MM.1S (cell line): ENCODE measurements at regions not wholly inside any gene's neighbourhood (a gene's known extent, or its start where the extent isn't known, plus 50 kb on each side); places are given as distances from the start of the nearest gene placed in this dataset.

Source experiments
- DNase-seq: peaks from one replicate; pipeline ENCODE4 v3.0.0-alpha.2; 2015
- H2AFZ ChIP-seq: fragments of 300-600 bp; sonication (generic); 2 replicates; pipeline ENCODE4 v1.6.0; 2016; ENCODE audit warnings: antibody characterized with exemption, low read length
- H3F3A ChIP-seq: fragments of 300-600 bp; sonication (generic); 2 replicates; pipeline ENCODE4 v1.6.1; 2016; ENCODE audit warnings: mild to moderate bottlenecking, antibody characterized with exemption, low read length, moderate library complexity, mixed read lengths; ENCODE audit not compliant: insufficient read depth
- H3K27ac ChIP-seq: fragments of 300-600 bp; sonication (generic); 2 replicates; pipeline ENCODE4 v1.5.1; 2016; ENCODE audit warnings: mild to moderate bottlenecking, low read length
- H3K27me3 ChIP-seq: fragments of 300-600 bp; sonication (generic); replicated peaks from 2 replicates; pipeline ENCODE4 v1.6.0; 2016; ENCODE audit warnings: low read length; ENCODE audit not compliant: insufficient read depth
- H3K36me3 ChIP-seq: fragments of 300-600 bp; sonication (generic); replicated peaks from 2 replicates; pipeline ENCODE4 v1.6.1; 2016; ENCODE audit warnings: mild to moderate bottlenecking, low read length, mixed read lengths; ENCODE audit not compliant: insufficient read depth
- H3K4me1 ChIP-seq: fragments of 300-600 bp; sonication (generic); 2 replicates; pipeline ENCODE4 v1.6.1; 2016; ENCODE audit warnings: low read length, mixed read lengths
- H3K4me2 ChIP-seq: fragments of 300-600 bp; sonication (generic); 2 replicates; pipeline ENCODE4 v1.6.0; 2016; ENCODE audit warnings: low read depth, low read length
- H3K4me3 ChIP-seq: fragments of 300-600 bp; sonication (generic); 2 replicates; pipeline ENCODE4 v1.5.1; 2016; ENCODE audit warnings: low read length, mixed read lengths
- H3K79me2 ChIP-seq: fragments of 300-600 bp; sonication (generic); 2 replicates; pipeline ENCODE4 v1.6.1; 2016; ENCODE audit warnings: mixed run types, low read length, mixed read lengths
- H3K9ac ChIP-seq: fragments of 300-600 bp; sonication (generic); 2 replicates; pipeline ENCODE4 v1.6.1; 2016; ENCODE audit warnings: low read length, mixed read lengths
- H3K9me2 ChIP-seq: fragments of 300-600 bp; sonication (generic); replicated peaks from 2 replicates; pipeline ENCODE4 v1.6.1; 2016; ENCODE audit warnings: mild to moderate bottlenecking, low read length, mixed read lengths; ENCODE audit not compliant: insufficient read depth
- H3K9me3 ChIP-seq: fragments of 300-600 bp; sonication (generic); replicated peaks from 2 replicates; pipeline ENCODE4 v1.6.1; 2016; ENCODE audit warnings: mild to moderate bottlenecking, low read length, mixed read lengths; ENCODE audit not compliant: insufficient read depth
- H4K20me1 ChIP-seq: fragments of 300-600 bp; sonication (generic); 2 replicates; pipeline ENCODE4 v1.6.1; 2016; ENCODE audit warnings: mild to moderate bottlenecking, low read length, moderate library complexity, mixed read lengths; ENCODE audit not compliant: insufficient read depth
- CTCF ChIP-seq: fragments of 300-600 bp; sonication (generic); IDR thresholded peaks from 2 replicates; pipeline ENCODE4 v1.5.1; 2016; ENCODE audit warnings: antibody characterized with exemption, low read length, mixed read lengths
- EZH2 ChIP-seq: fragments of 300-600 bp; sonication (generic); optimal IDR thresholded peaks from 2 replicates; pipeline ENCODE3; 2017; ENCODE audit warnings: low read depth, mild to moderate bottlenecking, antibody characterized with exemption, low read length, mixed read lengths
- EZH2phosphoT487 ChIP-seq: fragments of 300-600 bp; sonication (generic); IDR thresholded peaks from 2 replicates; pipeline ENCODE4 v1.6.1; 2018; ENCODE audit warnings: antibody characterized with exemption, low read length

DNA sequence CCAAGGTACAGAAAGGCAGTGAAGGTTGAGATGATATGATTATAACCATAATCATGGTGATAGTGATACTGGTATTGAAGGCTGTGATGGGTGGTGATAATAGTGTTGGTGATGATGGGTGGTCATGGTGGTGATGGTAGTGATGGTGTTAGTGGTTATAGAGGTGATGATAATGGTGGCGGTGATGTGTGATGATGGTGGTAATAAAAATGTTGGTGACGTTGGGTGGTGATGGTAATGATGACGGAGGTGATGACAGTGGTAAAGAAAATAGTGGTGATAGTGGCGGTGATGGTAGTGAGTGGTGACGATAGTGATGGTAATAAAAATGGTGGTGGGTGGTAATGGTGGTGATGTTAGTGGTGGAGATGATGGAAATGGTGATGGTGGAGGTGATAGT lies 65.1 kb upstream of the KDM8 start:
- Histone ChIP-seq H3K79me2 (no peaks in the 10 kb centered on the region), H3K9me2 (no peaks in the 10 kb centered on the region), H3F3A (no peaks in the 10 kb centered on the region), H3K36me3 (no peaks in the 10 kb centered on the region), H3K9me3 (no peaks in the 10 kb centered on the region), H3K4me1 (no peaks in the 10 kb centered on the region), H4K20me1 (no peaks in the 10 kb centered on the region), H3K4me2 (no peak overlapping the region), H3K27me3 (no peaks in the 10 kb centered on the region), H3K9ac (no peak overlapping the region), H3K4me3 (no peak overlapping the region), H3K27ac (no peak overlapping the region), H2AFZ (no peak overlapping the region)
- TF ChIP-seq EZH2phosphoT487 (no peak), CTCF (no peak), EZH2 (no peak)
- no peak for DNase-seq

GRCh38 chr16:27145630-27146029 lies 57.7 kb upstream of the KDM8 start:
- Histone ChIP-seq H3K27ac (no peak overlapping the region), H3F3A (no peaks in the 10 kb centered on the region), H3K27me3 (no peaks in the 10 kb centered on the region), H3K4me3 (no peak overlapping the region), H3K79me2 (no peaks in the 10 kb centered on the region), H3K9me3 (no peaks in the 10 kb centered on the region), H3K4me2 (no peak overlapping the region), H3K9me2 (no peaks in the 10 kb centered on the region), H3K9ac (no peak overlapping the region), H3K36me3 (no peaks in the 10 kb centered on the region), H2AFZ (no peak overlapping the region), H3K4me1 (no peaks in the 10 kb centered on the region; the same call in 1 of the 2 replicates), H4K20me1 (no peaks in the 10 kb centered on the region)
- no peak for DNase-seq
- TF ChIP-seq EZH2: no peak
- TF ChIP-seq EZH2phosphoT487: no peak
- TF ChIP-seq CTCF: no peak

DNA sequence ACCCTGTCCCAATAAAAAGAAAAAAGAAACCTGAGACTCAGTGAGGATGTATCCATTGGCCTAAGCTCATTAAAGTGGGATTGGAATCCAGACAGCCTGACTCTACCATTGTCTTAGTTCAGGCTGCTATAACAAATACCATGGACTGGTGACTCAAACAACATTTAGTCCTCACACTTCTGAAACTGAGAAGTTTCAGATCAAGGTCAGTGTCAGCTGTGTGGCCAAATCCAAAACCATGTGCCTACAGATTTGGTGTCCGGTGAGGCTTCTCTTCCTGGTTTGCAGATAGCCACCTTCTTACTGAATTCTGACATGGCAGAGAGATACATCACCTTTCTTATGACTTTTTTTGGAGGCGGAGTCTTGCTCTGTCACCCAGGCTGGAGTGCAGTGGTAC lies 53.3 kb upstream of the KDM8 start:
- Histone ChIP-seq H3K27ac (peak overlapping the region; percentile 19; the same call in 1 of the 2 replicates), H3K4me1 (no peaks in the 10 kb centered on the region; the same call in 1 of the 2 replicates), H3K36me3 (no peaks in the 10 kb centered on the region), H3K9me2 (no peaks in the 10 kb centered on the region), H3F3A (no peaks in the 10 kb centered on the region), H4K20me1 (no peaks in the 10 kb centered on the region), H3K4me3 (no peak overlapping the region), H3K79me2 (no peaks in the 10 kb centered on the region), H3K9me3 (no peaks in the 10 kb centered on the region), H2AFZ (no peak overlapping the region), H3K27me3 (no peaks in the 10 kb centered on the region), H3K9ac (no peak overlapping the region), H3K4me2 (no peak overlapping the region)
- DNase-seq: peak; percentile 64
- TF ChIP-seq EZH2 (no peak), CTCF (no peak), EZH2phosphoT487 (no peak)
